HG03280 (cell line): ENCODE measurements at regions not wholly inside any gene's neighbourhood (a gene's known extent, or its start where the extent isn't known, plus 50 kb on each side); places are given as distances from the start of the nearest gene placed in this dataset.

Experiments
- ATAC-seq: cut with Tn5 transposase; IDR thresholded peaks from one replicate; pipeline ENCODE4 v1.9.1; 2021; ENCODE audit warnings: mild to moderate bottlenecking, moderate library complexity; ENCODE audit not compliant: unreplicated experiment

DNA sequence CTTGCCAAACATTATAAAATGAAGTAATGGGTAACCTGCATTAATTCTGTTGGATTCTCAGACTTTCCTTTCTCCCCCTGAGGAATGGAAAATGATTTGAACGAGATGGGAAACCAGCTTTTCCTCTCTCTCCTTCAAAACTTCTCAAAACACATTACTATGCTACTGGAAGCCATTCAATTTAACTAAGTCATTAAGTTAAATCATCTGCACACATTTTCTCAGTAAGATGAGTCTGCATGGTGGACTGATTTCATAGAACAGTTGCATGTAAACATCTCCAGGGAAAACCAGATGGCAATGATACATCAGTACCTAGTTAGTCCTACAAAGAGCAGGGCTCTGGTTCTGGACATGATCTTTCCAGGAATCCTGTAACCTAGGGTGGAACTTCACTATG lies 59.9 kb downstream of the BMP4 start:
- ATAC-seq: no peak

DNA sequence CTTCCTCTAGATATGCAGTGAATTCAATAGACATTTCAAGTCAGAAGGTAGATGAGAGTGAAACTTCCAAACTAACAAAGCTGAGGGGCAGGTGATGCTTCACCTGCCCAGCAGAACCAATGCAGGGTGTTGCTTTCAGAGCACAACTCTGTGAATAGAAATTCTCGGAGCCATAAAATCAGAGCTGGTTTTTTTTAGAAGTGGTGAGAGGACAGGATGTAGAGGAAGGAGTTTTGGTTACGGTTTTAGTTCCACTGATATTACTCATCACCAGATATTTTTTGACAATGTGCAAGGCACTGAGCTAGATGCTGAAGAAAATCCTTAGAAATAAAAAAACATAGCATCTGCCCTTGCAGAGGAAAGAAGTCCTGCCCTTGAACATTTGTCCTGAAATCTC lies 62.2 kb downstream of the BMP4 start:
- ATAC-seq: peak; percentile 82

DNA sequence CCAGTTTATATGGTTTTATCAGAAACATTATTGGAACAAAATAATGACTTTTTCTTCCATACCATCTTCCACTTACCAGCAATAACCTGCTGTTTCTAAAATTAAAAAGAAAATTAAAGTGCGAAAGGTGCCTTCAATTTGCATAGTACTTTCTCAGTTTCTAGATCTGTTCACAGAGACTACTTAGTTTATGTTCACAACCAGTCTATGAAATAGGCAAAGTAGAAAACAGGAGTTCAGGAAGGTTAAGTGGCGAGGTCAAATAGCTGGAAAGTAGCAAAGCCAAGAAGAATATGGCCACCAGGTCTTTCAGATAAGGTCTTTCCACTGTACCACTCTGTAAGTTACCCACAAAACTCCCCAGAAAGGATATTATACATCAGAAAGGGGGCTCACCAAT lies 63.3 kb downstream of the BMP4 start:
- no peak for ATAC-seq

DNA sequence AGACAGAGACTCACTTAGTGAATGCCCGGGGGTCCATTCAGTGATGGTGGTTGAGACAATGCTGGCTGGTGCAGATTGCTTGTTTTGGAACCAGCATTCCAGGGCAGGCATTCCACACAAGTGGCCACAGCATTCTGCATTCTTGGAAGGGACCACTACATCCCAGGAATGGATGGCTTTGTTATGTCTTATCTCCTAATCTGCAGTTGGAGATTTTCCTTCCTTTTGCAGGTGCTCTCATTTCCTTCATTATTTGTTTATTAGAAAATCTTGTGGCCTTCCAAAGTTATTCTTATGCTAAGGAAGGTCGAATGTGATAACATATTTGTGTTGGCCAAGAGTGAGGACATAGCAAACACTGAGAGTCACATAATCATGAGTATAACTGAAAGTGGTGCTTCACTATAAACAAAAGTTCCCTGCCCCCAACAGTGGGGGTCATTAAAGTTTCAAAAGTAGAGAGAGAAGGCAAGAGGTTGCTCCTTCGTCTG lies 66.0 kb downstream of the BMP4 start:
- no peak for ATAC-seq

DNA sequence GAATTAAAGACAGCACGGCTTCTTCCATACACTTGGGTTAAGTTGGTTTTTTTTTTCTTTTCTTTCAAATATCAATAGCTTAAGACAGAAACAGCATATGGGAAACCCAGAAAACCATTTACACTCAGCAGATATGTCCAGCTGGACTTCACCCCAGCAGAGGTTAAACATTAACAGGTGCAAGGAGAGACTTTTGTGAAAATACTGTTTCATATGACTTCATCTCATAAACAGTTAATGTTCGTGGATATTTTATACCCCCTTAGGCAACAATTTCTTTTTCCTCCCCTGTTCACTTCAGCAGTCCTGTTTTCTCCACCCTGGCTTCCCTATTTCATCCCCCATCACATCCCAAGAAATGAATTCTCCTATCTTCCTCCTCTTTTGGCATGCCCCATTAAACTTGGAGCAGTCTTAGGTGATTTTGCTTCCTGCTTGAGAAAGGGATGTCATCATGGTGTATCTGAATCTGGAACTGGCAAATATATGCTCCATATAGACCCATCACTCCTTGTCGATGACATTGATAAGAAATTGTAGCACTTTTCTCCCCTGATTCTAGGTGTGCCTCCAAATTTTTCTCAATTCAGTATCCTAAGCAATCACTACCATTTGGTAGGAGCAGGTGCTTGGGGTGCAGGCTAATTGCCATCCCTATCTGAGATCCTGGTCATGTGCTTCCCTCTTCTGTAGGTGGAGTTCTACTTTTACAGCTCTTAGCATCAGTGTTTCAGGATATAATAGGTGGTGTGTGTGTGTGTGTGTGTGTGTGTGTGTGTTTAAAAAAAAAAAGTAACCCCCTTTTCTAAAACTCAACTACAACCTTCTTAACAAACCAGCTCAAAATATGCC lies 67.9 kb downstream of the BMP4 start:
- ATAC-seq: no peak

DNA sequence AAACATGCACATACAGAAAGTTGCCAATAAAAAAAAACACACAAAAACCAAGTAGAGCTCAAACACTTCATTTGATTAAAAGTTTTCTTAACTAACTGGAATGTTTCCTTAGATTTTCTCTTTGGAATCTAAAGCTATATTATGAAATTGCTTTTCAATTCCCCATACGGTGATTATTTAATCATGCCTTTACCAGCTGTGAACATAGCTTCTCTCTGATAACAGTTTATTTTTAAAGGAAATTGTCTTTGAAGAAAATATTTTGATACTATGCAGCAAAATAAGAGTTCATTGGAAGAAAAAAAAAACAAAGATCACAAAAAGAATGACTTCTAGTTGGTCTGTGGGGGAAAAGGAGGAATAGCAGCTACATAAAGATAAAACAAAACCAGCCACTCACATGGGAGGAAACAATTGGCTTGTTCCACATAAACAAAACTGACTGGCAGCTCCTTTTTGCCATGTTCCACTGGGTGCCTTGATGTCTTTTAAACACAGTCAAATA lies 71.4 kb downstream of the BMP4 start:
- no peak for ATAC-seq

DNA sequence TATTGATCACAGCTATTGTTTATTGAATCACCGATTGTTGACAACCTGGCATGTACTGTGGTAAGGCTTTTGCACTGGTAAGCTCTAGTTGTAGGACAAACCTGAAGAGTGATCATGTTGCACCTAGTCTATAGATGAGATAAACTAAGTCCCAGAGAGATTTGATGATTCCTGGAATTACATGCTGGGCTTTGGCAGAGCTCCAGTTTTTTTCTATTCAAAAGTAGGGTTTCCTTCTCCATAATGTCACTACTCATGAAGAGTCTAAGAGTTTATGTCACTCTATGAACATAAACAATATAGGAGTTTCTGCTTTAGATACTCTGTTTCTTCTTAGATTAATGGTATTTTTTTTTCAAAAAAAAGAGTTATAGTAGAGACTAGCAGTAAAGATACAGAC lies 72.0 kb downstream of the BMP4 start:
- no peak for ATAC-seq

DNA sequence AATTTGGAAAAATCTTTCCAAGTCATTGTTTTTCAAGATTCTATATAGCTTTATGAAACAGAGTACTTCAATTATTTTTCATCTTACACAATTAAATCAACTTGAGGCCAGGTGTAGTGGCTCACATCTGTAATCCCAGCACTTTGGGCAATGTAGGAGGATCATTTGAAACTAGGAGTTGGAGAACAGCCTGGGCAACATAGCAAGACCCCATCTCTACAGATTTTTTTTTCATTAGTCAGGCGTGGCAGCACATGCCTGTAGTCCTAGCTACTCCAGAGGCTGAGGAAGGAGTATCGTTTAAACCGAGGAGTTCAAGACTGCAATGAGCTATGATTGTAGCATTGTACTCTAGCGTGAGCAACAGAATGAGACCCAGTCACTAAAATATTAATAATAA lies 72.9 kb downstream of the BMP4 start:
- ATAC-seq: no peak

DNA sequence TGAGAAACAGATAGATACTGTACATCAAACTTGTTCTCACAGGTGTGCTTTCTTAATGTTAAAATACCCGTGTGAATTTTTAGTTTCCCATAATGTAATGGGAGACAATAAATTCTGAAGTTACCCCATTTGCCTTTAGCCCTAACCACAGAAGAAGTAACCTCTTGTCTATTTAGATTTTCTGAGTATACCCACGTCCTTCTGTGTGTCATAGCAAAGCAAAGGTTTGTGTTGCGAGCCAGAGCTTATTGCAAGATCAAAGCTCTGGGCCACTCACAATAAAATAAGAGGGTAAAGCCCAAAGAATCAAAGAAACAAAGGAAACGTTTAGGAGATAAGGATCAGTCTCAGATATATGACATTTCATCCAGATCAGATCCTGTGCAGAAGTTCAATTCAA lies 73.9 kb downstream of the BMP4 start:
- ATAC-seq: no peak

DNA sequence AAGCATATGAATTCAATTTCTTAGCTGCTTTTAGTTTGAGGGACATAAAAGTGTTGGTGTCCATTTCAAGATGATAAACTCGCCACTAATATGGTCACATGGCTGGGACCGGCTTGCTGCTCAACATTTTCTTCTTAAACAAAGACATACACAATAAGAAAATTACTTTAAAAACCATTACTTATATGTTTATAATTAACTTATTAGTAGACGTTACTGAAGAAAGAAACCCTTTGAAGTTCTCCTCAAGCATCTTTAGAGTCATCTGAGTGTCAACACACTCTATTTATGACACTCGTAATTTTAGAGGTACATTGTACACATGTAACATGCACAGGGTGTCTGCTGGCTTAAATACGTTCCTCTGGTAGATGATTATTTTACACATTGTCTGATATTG lies 74.7 kb downstream of the BMP4 start:
- ATAC-seq: no peak

DNA sequence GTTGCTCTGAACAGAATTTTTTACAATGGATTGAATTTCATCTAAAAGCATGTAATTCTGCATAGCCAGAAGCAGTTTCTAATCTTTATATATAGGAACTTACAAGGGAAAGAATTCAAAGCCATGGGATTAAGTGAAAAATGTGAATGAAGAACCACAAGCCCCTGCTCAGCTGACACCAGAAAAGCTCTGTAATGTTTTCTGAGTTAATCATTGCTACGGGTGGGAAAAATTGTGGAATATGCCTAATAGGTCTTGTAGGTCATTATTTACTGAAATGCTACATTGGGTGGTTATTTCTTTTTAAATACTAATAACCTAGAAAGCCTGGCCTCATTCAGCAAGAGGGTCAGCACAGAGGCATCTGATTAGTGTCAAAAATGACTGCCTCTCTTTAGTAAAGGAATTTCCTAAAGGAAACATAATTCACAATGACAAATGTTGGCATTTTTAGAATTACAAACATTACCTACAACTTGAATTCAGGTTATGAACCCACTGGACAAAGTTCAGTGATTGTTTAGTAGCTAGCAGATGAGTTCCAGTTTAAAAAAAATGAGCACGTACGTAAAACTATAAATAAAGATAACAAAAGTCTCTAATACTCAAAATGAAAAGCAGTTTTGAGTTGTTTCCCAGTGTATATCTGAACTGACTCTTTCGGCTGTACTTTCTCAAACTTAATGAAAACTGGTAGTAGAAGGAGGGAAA lies 75.3 kb downstream of the BMP4 start:
- no peak for ATAC-seq

DNA sequence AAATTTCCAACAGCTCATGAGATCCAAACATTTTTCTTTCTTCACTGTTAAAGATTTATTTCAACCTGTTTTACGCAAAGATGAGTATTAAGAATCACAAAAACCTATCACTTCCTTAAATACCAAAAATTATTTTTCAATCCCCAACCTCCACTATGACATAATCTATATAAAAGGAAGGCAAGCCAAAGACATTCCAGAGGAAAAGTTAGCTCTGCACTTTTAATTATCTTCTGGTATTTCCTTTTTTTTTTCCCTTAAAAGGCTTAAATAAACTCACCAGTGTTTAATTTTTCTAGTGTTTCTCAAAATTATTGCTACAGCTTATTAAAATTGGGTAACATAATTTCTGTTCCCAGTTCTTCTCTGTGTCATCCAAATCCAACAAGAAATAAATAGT lies 75.9 kb downstream of the BMP4 start:
- no peak for ATAC-seq

DNA sequence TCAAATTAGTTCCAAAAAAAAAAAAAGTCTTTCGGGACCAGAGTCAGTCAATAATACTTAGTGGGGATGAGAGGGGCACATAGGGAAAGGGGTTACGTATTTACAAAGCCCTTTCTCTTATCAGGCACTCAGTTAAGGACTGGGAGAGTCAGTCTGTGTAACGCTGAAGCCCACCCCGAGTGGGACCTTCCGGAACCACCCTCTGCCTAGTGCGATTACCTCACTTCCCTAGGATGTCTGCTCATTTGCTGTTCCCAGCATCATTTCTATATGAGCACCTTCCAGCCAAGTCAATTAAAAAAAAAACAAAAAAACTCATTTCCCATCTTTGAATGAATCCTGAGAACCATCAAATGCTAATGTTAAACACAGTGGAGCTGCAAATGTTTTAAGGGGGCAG lies 76.9 kb downstream of the BMP4 start:
- no peak for ATAC-seq

DNA sequence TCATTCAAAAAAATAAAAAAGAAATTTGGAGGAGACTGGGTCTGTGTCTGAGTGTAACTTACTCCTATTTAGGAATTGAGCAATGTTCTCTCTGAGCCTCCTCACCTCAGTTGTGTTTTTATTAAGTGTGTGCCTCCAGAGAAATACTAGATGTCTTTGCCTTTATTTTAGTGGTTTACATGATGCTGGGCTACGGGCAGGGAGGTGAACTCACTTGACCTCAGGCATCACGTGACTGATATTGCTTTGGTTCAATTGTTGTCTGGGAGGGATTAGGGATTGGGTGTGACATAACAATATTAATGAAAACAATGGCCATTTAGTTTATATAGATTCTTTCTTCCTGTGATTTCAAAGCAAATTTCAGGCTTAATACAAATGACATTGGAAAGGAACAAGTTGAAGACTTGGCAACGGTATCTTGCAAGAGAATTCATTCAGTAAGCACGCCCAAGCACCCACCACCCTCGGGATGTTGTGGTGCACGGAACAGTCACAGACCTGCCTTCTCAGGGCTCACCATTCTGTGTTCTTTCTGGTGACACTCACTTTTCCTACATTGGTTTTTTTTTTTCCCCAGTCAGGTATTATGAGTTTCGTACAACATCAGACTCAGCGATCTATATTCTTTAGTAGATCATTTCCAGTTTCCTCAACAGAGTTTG lies 77.5 kb downstream of the BMP4 start:
- no peak for ATAC-seq

DNA sequence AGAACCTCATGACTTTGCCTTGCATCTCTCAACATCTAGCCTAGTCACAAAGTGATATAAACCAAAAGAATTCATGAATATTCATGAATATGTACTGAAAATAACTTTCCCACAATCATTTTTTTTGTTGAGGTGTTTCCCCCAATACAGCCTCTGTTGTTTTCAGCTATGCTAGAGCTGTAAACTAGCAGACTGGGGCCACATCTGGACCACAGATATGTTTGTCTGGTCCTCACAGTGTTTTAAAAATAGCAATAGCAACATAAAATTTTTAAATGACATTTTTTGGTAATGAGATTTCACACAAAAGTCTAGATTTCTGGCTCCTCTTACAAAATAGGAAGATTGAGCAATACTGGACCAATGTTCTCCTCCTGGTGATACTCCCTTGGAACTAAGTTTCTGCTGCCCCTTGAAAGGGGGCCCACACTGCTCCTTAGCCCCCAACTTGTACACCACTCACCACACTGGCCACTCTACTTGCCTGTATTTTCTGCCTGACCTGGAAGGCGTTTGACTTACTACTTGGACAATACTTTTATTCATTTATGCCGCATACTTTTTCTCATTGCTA lies 81.2 kb downstream of the BMP4 start:
- ATAC-seq: no peak

DNA sequence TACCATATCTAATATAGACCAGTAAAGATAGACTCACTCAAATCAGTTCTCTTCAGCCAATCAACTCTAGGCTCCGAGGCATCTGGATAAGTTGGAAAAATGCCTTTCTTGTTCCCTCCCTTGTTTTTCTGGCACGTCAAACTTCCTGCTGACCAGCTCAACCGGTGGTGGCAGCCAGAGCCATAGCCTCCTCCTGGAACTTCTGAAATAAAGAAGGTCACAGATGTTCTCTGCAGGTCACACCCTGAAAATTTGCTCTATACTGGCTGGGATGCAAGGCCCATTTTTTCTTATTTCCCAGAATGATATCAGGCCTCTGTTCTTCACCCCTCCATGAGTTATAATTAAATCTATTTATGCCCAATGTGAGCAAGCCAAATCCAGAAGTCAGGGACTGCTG lies 81.9 kb downstream of the BMP4 start:
- ATAC-seq: no peak

DNA sequence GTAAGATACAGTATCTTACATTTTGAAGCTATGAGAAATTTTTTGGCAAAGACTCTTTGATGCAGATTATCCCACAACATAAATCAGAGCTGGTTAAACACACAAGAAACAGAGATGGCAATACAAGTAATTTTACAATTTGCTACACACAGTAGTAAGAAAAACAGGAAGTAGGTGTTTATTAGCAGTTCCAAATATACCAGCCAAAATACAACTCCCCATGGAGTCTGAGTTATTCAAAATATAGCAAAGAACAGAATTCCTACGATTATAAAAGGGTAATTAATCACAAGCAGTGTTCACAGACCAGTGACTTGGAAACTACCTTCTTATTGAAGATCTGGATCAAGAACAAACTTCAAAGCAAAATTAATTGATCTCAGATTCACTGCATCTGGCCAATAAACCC lies 83.9 kb downstream of the BMP4 start:
- ATAC-seq: no peak

DNA sequence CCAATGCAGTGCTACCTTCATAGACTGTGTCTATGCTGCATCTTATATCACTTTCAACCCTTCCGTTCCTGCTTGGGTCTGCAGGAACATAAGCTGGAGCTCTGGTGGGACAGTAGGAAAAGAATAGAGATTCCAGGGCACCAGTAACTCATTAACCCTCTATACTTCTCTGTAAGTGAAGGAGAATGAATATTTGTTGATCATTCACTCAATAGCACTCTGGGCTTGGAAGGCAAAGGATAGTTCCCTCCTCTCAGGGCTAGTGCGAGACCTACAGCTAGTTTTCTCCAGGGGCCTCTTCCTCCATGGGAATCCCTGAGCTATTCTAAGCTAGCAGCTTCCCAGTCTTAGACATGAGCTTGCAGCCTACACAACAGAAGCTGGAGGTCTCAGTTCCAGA lies 84.7 kb downstream of the BMP4 start:
- no peak for ATAC-seq

DNA sequence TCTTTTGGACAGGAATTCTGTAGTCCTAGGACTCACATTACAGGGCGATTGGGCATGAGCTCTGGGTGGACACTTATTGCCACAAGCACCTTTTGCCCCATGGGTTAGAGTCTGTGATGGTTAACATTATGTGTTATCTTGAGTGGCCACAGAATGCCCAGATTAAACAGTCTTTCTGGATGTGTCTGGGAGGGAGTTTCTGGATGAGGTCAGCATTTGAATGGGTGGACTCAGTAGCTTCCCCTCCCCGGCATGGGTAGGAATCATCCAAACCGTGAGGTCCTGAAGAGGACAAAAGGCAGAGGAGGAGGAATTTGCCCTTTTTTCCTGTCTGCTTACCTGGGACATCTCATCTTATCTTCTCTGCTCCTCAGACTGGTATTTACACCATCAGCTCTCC lies 85.6 kb downstream of the BMP4 start:
- ATAC-seq: no peak

DNA sequence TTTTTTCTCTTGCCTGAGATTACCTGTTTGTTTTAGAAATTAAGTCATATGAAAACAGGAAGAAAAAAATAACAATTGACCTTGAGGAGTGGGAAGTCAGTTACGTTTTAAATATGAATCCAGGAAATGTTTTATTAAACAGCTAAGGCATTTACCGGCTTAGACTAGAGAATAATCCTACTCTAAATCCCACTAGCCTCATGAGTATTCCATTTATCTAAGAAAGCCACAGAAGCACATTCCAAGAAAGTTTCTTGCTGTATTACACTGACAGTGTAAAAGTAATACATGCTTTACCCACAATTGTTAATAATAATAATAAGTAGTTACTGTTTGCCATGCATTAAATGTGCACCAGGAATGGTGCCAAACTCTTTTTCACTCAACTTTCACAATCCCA lies 90.9 kb downstream of the BMP4 start:
- no peak for ATAC-seq

DNA sequence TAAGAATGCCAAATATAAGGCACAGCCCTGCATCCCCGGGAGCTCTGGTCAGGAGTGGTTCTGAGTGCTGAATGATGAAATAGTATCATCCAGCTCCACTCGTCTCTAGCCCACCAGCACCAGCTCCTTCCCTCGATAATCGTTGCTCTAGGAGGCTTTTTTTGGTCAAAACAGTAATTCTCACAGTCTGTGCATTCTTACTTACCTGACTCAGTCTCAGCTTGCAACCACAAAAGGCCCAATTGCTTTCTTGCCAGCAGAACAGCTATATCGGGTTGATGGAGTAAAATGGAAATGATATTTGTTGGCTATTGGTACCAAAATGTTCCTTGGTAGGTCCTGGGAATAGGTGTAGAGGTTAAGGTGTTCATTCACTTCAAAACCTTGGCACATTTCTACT lies 94.8 kb downstream of the BMP4 start:
- no peak for ATAC-seq
